ENCODE measurements at regions not wholly inside any gene's neighbourhood (a gene's known extent, or its start where the extent isn't known, plus 50 kb on each side); places are given as distances from the start of the nearest gene placed in this dataset.
"Not testable (repeated sequence)": the region's sequence is repeated elsewhere in the genome, so short reads cannot be mapped to it uniquely, and the experiment has no call there.

DNA sequence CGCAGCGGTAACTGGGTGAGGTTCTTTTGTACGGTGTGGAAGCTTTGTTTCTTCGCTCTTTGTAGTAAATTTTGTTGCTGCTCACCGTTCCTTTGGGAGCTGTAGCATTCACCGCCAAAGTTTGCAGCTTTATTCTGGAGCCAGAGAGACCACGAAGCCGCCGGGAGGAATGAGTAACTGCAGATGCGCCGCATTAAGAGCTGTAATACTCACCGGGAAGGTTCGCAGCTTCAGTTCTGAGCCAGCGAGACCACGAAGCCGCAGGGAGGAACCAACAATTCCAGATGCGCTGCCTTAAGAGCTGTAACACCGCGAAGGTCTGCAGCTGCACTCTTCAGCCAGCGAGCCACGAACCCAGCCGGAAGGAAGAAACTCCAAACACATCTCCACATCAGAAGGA is 56.0 kb upstream of the DYNC1LI1 start:
- FAIRE-seq (no peak), DNase-seq (ENCODE audit: low read depth, low spot score) (no peak)
- Histone ChIP-seq H2AFZ (ENCODE audit: low read depth, low read length) (no peak overlapping the region), H4K20me1 (replicated peaks; ENCODE audit: control insufficient read depth, extremely low read depth, insufficient read depth, low read length) (no peaks in the 10 kb centered on the region), H3K27ac (ENCODE audit: insufficient read depth, low read depth, low read length) (no peak overlapping the region), H3K9me1 (replicated peaks; ENCODE audit: control insufficient read depth, extremely low read depth, insufficient read depth, low read length) (no peaks in the 10 kb centered on the region), H3K27me3 (ENCODE audit: control insufficient read depth in 2 of 2, insufficient read depth in 2 of 2, low read length in 2 of 2) (peaks cover 5 to 10% of the 10 kb centered on the region in 2 experiments), H3K4me2 (ENCODE audit: insufficient read depth, low read length) (no peak overlapping the region), H3K79me2 (ENCODE audit: control insufficient read depth, insufficient read depth, low read length) (no peaks in the 10 kb centered on the region), H3K36me3 (ENCODE audit: control insufficient read depth in 2 of 2, extremely low read depth in 1 of 2, insufficient read depth in 2 of 2, low read length in 2 of 2) (no peaks in the 10 kb centered on the region), H3K9me3 (replicated peaks; ENCODE audit: control insufficient read depth, insufficient read depth, low read length) (no peaks in the 10 kb centered on the region), H3K4me3 (replicated peaks in 1 of 3; ENCODE audit: insufficient read depth in 1 of 3, low read depth in 1 of 3, low read length in 3 of 3) (no peak overlapping the region), H3K9ac (replicated peaks; ENCODE audit: extremely low read depth, insufficient read depth, low read length) (no peak overlapping the region), H3K4me1 (ENCODE audit: control insufficient read depth, extremely low read depth, insufficient read depth, low read length) (no peaks in the 10 kb centered on the region)
- intact Hi-C loops (cut with micrococcal nuclease), result no loop called here
- no peak for TF ChIP-seq GATA2 (IDR thresholded peaks at IDR 0.05; ENCODE audit: insufficient read depth, insufficient read length, low read depth, low read length)
- no peak for TF ChIP-seq MYC (IDR thresholded peaks at IDR 0.05; ENCODE audit: low read depth, low read length)
- TF ChIP-seq FOS (IDR thresholded peaks at IDR 0.05; ENCODE audit: borderline replicate concordance, insufficient read depth, low read length), result no peak
- ChIA-PET POLR2A (interaction anchor here (0.6 kb wide), 1 partner anchor 21 kb away, joined by 3 read pairs; no protein-coding TSS in a partner anchor), CTCF (interaction anchor here (0.9 to 1.5 kb wide), 3 partner anchors 8 to 10 kb away, joined by 3 to 5 read pairs (median 3); no protein-coding TSS in a partner anchor)
- dilution Hi-C loops (cut with MboI; ENCODE audit: extremely low pct_ligation_motif_present, low sequenced_read_pairs), result no loop called here
- BruUV-seq (replicated peaks), result no TSS peak

GRCh38 chr3:32625543-32626176 is 55.0 kb upstream of the DYNC1LI1 start:
- BruUV-seq (replicated peaks); H3K9ac ChIP-seq (replicated peaks; ENCODE audit: extremely low read depth, insufficient read depth, low read length): not testable (repeated sequence)

More at GRCh38 chr3:32625543-32626176, 55.0 kb upstream of the DYNC1LI1 start:
- peaks cover 6 to 10% of the 10 kb centered on the region in 2 experiments for H3K27me3 ChIP-seq (ENCODE audit: control insufficient read depth in 2 of 2, insufficient read depth in 2 of 2, low read length in 2 of 2)
- H3K9me1 ChIP-seq (replicated peaks; ENCODE audit: control insufficient read depth, extremely low read depth, insufficient read depth, low read length); dilution Hi-C loops (cut with MboI; ENCODE audit: extremely low pct_ligation_motif_present, low sequenced_read_pairs); H3K4me2 ChIP-seq (ENCODE audit: insufficient read depth, low read length); H2AFZ ChIP-seq (ENCODE audit: low read depth, low read length); DNase-seq (ENCODE audit: low read depth, low spot score); POLR2A ChIA-PET; H3K4me1 ChIP-seq (ENCODE audit: control insufficient read depth, extremely low read depth, insufficient read depth, low read length); H3K79me2 ChIP-seq (ENCODE audit: control insufficient read depth, insufficient read depth, low read length); H3K4me3 ChIP-seq (replicated peaks in 1 of 3; ENCODE audit: insufficient read depth in 1 of 3, low read depth in 1 of 3, low read length in 3 of 3); intact Hi-C loops (cut with micrococcal nuclease); H4K20me1 ChIP-seq (replicated peaks; ENCODE audit: control insufficient read depth, extremely low read depth, insufficient read depth, low read length); H3K27ac ChIP-seq (ENCODE audit: insufficient read depth, low read depth, low read length); FAIRE-seq; H3K36me3 ChIP-seq (ENCODE audit: control insufficient read depth in 2 of 2, extremely low read depth in 1 of 2, insufficient read depth in 2 of 2, low read length in 2 of 2); H3K9me3 ChIP-seq (replicated peaks; ENCODE audit: control insufficient read depth, insufficient read depth, low read length): not testable (repeated sequence)
- CTCF ChIA-PET, result interaction anchor here (1.6 kb wide), 1 partner anchor 48 kb away, joined by 4 read pairs; no protein-coding TSS in a partner anchor
